ENCODE measurements at regions not wholly inside any gene's neighbourhood (a gene's known extent, or its start where the extent isn't known, plus 50 kb on each side); places are given as distances from the start of the nearest gene placed in this dataset.

- peak in 1 of 2 donors; percentile 24 for ATAC-seq
These were observed 52.0 kb upstream of the OSBPL8 start for GRCh38 chr12:76611533-76611932.

GRCh38 chr12:76614364-76614763, 54.8 kb upstream of the OSBPL8 start:
- ATAC-seq: no peak

- no peak for ATAC-seq
These were observed 58.5 kb upstream of the OSBPL8 start for GRCh38 chr12:76618031-76618430.

- ATAC-seq: peak; percentile 75 to 76
These were observed 62.0 kb upstream of the OSBPL8 start for GRCh38 chr12:76621582-76622024.

- ATAC-seq: no peak
These were observed 62.8 kb upstream of the OSBPL8 start for GRCh38 chr12:76622351-76622750.

GRCh38 chr12:76622915-76623314, 63.3 kb upstream of the OSBPL8 start:
- no peak for ATAC-seq

- no peak for ATAC-seq
These were observed 64.4 kb upstream of the OSBPL8 start for GRCh38 chr12:76623931-76624330.

- ATAC-seq: no peak
These were observed 68.0 kb upstream of the OSBPL8 start for GRCh38 chr12:76627346-76628135.

- no peak for ATAC-seq
These were observed 69.2 kb upstream of the OSBPL8 start for GRCh38 chr12:76628745-76629144.

GRCh38 chr12:76631741-76632140, 72.2 kb upstream of the OSBPL8 start:
- no peak for ATAC-seq

GRCh38 chr12:76633415-76633814, 73.8 kb upstream of the OSBPL8 start:
- no peak for ATAC-seq

GRCh38 chr12:76634133-76634532, 74.6 kb upstream of the OSBPL8 start:
- ATAC-seq: no peak

GRCh38 chr12:76636121-76636692, 76.6 kb upstream of the OSBPL8 start:
- ATAC-seq: no peak

GRCh38 chr12:76637807-76638206, 78.2 kb upstream of the OSBPL8 start:
- no peak for ATAC-seq

- no peak for ATAC-seq
These were observed 80.1 kb upstream of the OSBPL8 start for GRCh38 chr12:76639646-76640045.

- no peak for ATAC-seq
These were observed 81.5 kb upstream of the OSBPL8 start for GRCh38 chr12:76641073-76641472.

- no peak for ATAC-seq
These were observed 82.4 kb upstream of the OSBPL8 start for GRCh38 chr12:76641961-76642360.

GRCh38 chr12:76643438-76643837, 83.9 kb upstream of the OSBPL8 start:
- no peak for ATAC-seq

GRCh38 chr12:76644950-76645349, 85.4 kb upstream of the OSBPL8 start:
- no peak for ATAC-seq

GRCh38 chr12:76645934-76646333, 86.4 kb upstream of the OSBPL8 start:
- ATAC-seq: no peak

GRCh38 chr12:76646366-76646765, 86.8 kb upstream of the OSBPL8 start:
- ATAC-seq: no peak

- no peak for ATAC-seq
These were observed 89.5 kb upstream of the OSBPL8 start for GRCh38 chr12:76649099-76649498.

GRCh38 chr12:76652402-76652801, 92.8 kb upstream of the OSBPL8 start:
- no peak for ATAC-seq

- no peak for ATAC-seq
These were observed 93.8 kb upstream of the OSBPL8 start for GRCh38 chr12:76653342-76653741.

GRCh38 chr12:76664731-76665130, 99.2 kb upstream of the ZDHHC17 start:
- no peak for ATAC-seq

Data from activated CD4-positive, CD25-positive, alpha-beta regulatory T cell treated with anti-CD3 and anti-CD28 coated beads, Interleukin-2, amount 50 U/mL, for 24 hours (primary cell).